MCF 10A (cell line): ENCODE measurements at regions not wholly inside any gene's neighbourhood (a gene's known extent, or its start where the extent isn't known, plus 50 kb on each side); places are given as distances from the start of the nearest gene placed in this dataset.

Experiments
- BruUV-seq: library from RNA; stranded (reverse); fragments of 400-500 nt; replicated peaks from 2 replicates; lab custom pipeline; 2021; lab: Mats Ljungman, UMichigan
- CTCF ChIA-PET: fragments of 300-600 bp; sonication (Branson Sonifier 250); formaldehyde crosslinking; extraction: SDS; loops from one replicate; lab custom pipeline; 2021; ENCODE audit warnings: antibody characterized with exemption, inconsistent platforms; lab: Yijun Ruan, JAX
- POLR2A ChIA-PET: fragments of 300-600, 350-650 bp; sonication (Branson Sonifier 250); formaldehyde crosslinking; extraction: SDS; loops from one replicate; lab custom pipeline; 2020; ENCODE audit warnings: antibody characterized with exemption, inconsistent platforms; lab: Yijun Ruan, JAX
- DNase-seq: peaks from one replicate; pipeline ENCODE4 v3.0.0-alpha.2; 2018; ENCODE audit not compliant: unreplicated experiment
- H3K27ac Mint-ChIP-seq: one replicate; pipeline ENCODE4 v1.8.0; 2022; ENCODE audit warnings: mild to moderate bottlenecking, low read depth, mixed read lengths; ENCODE audit not compliant: unreplicated experiment
- H3K27me3 Mint-ChIP-seq: one replicate; pipeline ENCODE4 v1.8.0; 2022; ENCODE audit warnings: mixed read lengths; ENCODE audit not compliant: insufficient read depth, unreplicated experiment
- H3K36me3 Mint-ChIP-seq: one replicate; pipeline ENCODE4 v1.8.0; 2022; ENCODE audit warnings: mild to moderate bottlenecking, moderate library complexity, mixed read lengths; ENCODE audit not compliant: insufficient read depth, unreplicated experiment
- H3K4me1 Mint-ChIP-seq: one replicate; pipeline ENCODE4 v1.8.0; 2022; ENCODE audit warnings: mixed read lengths; ENCODE audit not compliant: insufficient read depth, unreplicated experiment
- H3K4me3 Mint-ChIP-seq: one replicate; pipeline ENCODE4 v1.8.0; 2022; ENCODE audit warnings: mild to moderate bottlenecking, moderate library complexity, mixed read lengths; ENCODE audit not compliant: unreplicated experiment
- H3K9me3 Mint-ChIP-seq: one replicate; pipeline ENCODE4 v1.8.0; 2022; ENCODE audit warnings: mixed read lengths; ENCODE audit not compliant: unreplicated experiment
- intact Hi-C: fragments of 100-400 bp; cut with micrococcal nuclease; formaldehyde crosslinking; loops from 2 replicates; pipeline ENCODE4 v1.14.1; 2022
- TF ChIP-seq, protein P1 (sequence below): fragments of 200-600 bp; IDR thresholded peaks from one replicate; pipeline ENCODE4 v1.8.0; 2022; ENCODE audit warnings: antibody characterized with exemption, mild to moderate bottlenecking; ENCODE audit not compliant: unreplicated experiment

- DNase-seq = no peak
- H3K9me3 Mint-ChIP-seq = peaks cover 14% of the 10 kb centered on the region
- no peak overlapping the region for H3K27ac Mint-ChIP-seq
- no peak overlapping the region for H3K4me3 Mint-ChIP-seq
- CTCF ChIA-PET = interaction anchor here (0.6 to 1.2 kb wide), 3 partner anchors 11 to 155 kb away, joined by 3 to 5 read pairs (median 3); no protein-coding TSS in a partner anchor
- BruUV-seq = no TSS peak
- H3K27me3 Mint-ChIP-seq = no peaks in the 10 kb centered on the region
- intact Hi-C loops = no loop called here
- no peaks in the 10 kb centered on the region for H3K36me3 Mint-ChIP-seq
- no peaks in the 10 kb centered on the region for H3K4me1 Mint-ChIP-seq
- TF ChIP-seq, protein P1, sequence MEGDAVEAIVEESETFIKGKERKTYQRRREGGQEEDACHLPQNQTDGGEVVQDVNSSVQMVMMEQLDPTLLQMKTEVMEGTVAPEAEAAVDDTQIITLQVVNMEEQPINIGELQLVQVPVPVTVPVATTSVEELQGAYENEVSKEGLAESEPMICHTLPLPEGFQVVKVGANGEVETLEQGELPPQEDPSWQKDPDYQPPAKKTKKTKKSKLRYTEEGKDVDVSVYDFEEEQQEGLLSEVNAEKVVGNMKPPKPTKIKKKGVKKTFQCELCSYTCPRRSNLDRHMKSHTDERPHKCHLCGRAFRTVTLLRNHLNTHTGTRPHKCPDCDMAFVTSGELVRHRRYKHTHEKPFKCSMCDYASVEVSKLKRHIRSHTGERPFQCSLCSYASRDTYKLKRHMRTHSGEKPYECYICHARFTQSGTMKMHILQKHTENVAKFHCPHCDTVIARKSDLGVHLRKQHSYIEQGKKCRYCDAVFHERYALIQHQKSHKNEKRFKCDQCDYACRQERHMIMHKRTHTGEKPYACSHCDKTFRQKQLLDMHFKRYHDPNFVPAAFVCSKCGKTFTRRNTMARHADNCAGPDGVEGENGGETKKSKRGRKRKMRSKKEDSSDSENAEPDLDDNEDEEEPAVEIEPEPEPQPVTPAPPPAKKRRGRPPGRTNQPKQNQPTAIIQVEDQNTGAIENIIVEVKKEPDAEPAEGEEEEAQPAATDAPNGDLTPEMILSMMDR = no peak
- POLR2A ChIA-PET = no interaction called here
These were observed 255.8 kb downstream of the ETNK1 start for GRCh38 chr12:22880807-22881206.

DNA sequence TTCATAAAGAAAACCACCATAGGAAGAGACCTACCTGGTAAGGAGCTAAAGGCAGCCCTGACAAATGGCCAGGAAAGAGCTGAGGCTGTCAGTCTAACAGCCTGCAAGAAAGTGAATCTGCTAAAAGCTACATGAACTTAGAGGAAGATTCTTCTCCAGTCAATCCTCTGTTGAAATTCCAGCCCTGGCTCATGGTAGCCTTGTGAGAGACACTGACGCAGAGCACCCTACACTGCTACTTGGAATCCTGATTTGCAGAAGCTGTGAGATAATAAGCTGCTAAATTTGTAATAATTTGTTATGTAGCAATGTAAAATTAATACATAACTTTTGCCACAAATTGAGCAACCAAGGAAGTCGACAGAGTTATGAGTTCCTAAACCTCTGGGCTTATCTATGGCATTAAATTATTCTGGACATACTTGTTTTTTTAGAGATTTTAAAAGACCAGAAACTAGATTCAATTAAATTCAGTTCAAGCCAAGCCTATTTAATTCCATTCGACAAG is 257.0 kb downstream of the ETNK1 start:
- intact Hi-C loops = no loop called here
- CTCF ChIA-PET = interaction anchor here (0.6 kb wide), 1 partner anchor 69 kb away, joined by 3 read pairs; no protein-coding TSS in a partner anchor

DNA sequence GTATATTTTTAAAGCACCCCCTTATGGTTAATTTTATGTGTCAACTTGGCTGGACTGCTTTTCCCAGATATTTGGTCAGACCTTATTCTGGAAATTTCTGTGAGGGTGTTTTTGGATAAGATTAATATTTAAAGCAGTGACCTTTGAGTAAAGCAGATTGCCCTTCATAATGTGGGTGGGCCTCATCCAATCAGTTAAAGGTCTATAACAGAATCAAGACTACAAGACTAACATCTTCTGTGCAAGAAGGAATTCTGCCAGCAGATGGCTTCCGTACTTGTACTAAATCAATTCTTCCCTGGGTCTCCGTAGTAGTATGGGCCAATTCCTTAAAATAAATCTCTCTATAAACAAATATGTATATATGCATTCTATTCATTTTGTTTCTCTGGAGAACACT is 257.6 kb downstream of the ETNK1 start:
- H3K4me1 Mint-ChIP-seq = no peaks in the 10 kb centered on the region
- no peaks in the 10 kb centered on the region for H3K36me3 Mint-ChIP-seq
- TF ChIP-seq, protein P1 = no peak
- H3K27ac Mint-ChIP-seq = no peak overlapping the region
- DNase-seq = no peak
- BruUV-seq = no TSS peak
- POLR2A ChIA-PET = no interaction called here
- peaks cover 14% of the 10 kb centered on the region for H3K9me3 Mint-ChIP-seq
- no peaks in the 10 kb centered on the region for H3K27me3 Mint-ChIP-seq
- CTCF ChIA-PET = no interaction called here
- no peak overlapping the region for H3K4me3 Mint-ChIP-seq
- intact Hi-C loops = no loop called here

More for the DNA sequence above, 257.0 kb downstream of the ETNK1 start:
- Mint-ChIP-seq H3K4me3 (no peak overlapping the region), H3K27ac (no peak overlapping the region), H3K9me3 (peaks cover 14% of the 10 kb centered on the region), H3K36me3 (no peaks in the 10 kb centered on the region), H3K27me3 (no peaks in the 10 kb centered on the region), H3K4me1 (no peaks in the 10 kb centered on the region)
- TF ChIP-seq, protein P1 = no peak
- POLR2A ChIA-PET = no interaction called here
- no TSS peak for BruUV-seq
- no peak for DNase-seq

DNA sequence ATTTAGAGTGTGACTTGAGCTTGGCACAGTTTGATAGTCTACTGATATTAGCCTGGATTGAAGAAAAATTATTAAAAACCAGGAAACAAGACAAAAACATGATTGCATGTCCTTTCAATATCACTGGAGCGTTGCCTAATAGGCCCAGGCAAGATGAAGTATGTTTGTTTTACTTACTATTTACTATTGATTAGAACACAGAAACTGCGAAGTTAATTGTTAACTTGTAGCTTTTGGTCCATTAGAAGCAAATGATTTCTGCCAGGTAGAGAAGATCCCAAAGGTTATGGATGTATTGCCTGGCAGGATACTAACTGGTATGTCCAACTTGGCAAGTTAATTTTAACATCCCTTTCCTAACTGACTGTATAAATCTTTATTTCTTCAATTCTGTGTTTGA is 268.9 kb downstream of the ETNK1 start:
- Mint-ChIP-seq H3K9me3 (peaks cover 7% of the 10 kb centered on the region), H3K4me1 (no peaks in the 10 kb centered on the region), H3K36me3 (no peaks in the 10 kb centered on the region), H3K27ac (no peak overlapping the region), H3K4me3 (no peak overlapping the region), H3K27me3 (no peaks in the 10 kb centered on the region)
- TF ChIP-seq, protein P1 = no peak
- POLR2A ChIA-PET = interaction anchor here (0.6 kb wide), 1 partner anchor 10 kb away, joined by 3 read pairs; no protein-coding TSS in a partner anchor
- no TSS peak for BruUV-seq
- intact Hi-C loops = no loop called here
- CTCF ChIA-PET = interaction anchor here (0.5 to 1.1 kb wide), 3 partner anchors 47 to 956 kb away, joined by 3 read pairs; no protein-coding TSS in a partner anchor
- no peak for DNase-seq
